HG03097 (cell line): ENCODE measurements at regions not wholly inside any gene's neighbourhood (a gene's known extent, or its start where the extent isn't known, plus 50 kb on each side); places are given as distances from the start of the nearest gene placed in this dataset.

Experiments used
- ATAC-seq: cut with Tn5 transposase; IDR thresholded peaks from one replicate; pipeline ENCODE4 v1.9.1; 2021; ENCODE audit not compliant: unreplicated experiment, low FRiP score

GRCh38 chr3:22199095-22199494 is 448.1 kb upstream of the ZNF385D start:
- no peak for ATAC-seq

- no peak for ATAC-seq
Measured at GRCh38 chr3:22208844-22209243, 457.8 kb upstream of the ZNF385D start.

- no peak for ATAC-seq
Measured at GRCh38 chr3:22209578-22209977, 458.6 kb upstream of the ZNF385D start.

- no peak for ATAC-seq
Measured at GRCh38 chr3:22210693-22211092, 459.7 kb upstream of the ZNF385D start.

- ATAC-seq = no peak
Measured at GRCh38 chr3:22216601-22217000, 465.6 kb upstream of the ZNF385D start.

- no peak for ATAC-seq
Measured at GRCh38 chr3:22225161-22225560, 474.2 kb upstream of the ZNF385D start.

- no peak for ATAC-seq
Measured at GRCh38 chr3:22228705-22229104, 477.7 kb upstream of the ZNF385D start.

GRCh38 chr3:22231061-22231460 is 480.1 kb upstream of the ZNF385D start:
- no peak for ATAC-seq

- ATAC-seq = no peak
Measured at GRCh38 chr3:22236490-22237270, 485.7 kb upstream of the ZNF385D start.

GRCh38 chr3:22239011-22239410 is 488.0 kb upstream of the ZNF385D start:
- ATAC-seq = no peak

GRCh38 chr3:22241110-22241509 is 490.1 kb upstream of the ZNF385D start:
- no peak for ATAC-seq

GRCh38 chr3:22244761-22245521 is 493.9 kb upstream of the ZNF385D start:
- no peak for ATAC-seq

- no peak for ATAC-seq
Measured at GRCh38 chr3:22245811-22246583, 495.0 kb upstream of the ZNF385D start.

- no peak for ATAC-seq
Measured at GRCh38 chr3:22249658-22250057, 498.6 kb upstream of the ZNF385D start.

- no peak for ATAC-seq
Measured at GRCh38 chr3:22257252-22257651, 506.2 kb upstream of the ZNF385D start.

GRCh38 chr3:22262386-22262785 is 511.4 kb upstream of the ZNF385D start:
- no peak for ATAC-seq

GRCh38 chr3:22263042-22263441 is 512.0 kb upstream of the ZNF385D start:
- no peak for ATAC-seq

GRCh38 chr3:22265403-22265802 is 514.4 kb upstream of the ZNF385D start:
- ATAC-seq = no peak

- no peak for ATAC-seq
Measured at GRCh38 chr3:22269831-22270230, 518.8 kb upstream of the ZNF385D start.

GRCh38 chr3:22276351-22276750 is 525.3 kb upstream of the ZNF385D start:
- no peak for ATAC-seq

GRCh38 chr3:22284559-22284958 is 533.5 kb upstream of the ZNF385D start:
- no peak for ATAC-seq
